HG03442 (cell line): ENCODE measurements at regions not wholly inside any gene's neighbourhood (a gene's known extent, or its start where the extent isn't known, plus 50 kb on each side); places are given as distances from the start of the nearest gene placed in this dataset.

Experiments
- ATAC-seq: cut with Tn5 transposase; IDR thresholded peaks from one replicate; pipeline ENCODE4 v1.9.1; 2021; ENCODE audit warnings: mild to moderate bottlenecking, moderate library complexity; ENCODE audit not compliant: unreplicated experiment

- no peak for ATAC-seq
Observed at GRCh38 chr16:47973552-47973951, 182.2 kb downstream of the ABCC12 start.

DNA sequence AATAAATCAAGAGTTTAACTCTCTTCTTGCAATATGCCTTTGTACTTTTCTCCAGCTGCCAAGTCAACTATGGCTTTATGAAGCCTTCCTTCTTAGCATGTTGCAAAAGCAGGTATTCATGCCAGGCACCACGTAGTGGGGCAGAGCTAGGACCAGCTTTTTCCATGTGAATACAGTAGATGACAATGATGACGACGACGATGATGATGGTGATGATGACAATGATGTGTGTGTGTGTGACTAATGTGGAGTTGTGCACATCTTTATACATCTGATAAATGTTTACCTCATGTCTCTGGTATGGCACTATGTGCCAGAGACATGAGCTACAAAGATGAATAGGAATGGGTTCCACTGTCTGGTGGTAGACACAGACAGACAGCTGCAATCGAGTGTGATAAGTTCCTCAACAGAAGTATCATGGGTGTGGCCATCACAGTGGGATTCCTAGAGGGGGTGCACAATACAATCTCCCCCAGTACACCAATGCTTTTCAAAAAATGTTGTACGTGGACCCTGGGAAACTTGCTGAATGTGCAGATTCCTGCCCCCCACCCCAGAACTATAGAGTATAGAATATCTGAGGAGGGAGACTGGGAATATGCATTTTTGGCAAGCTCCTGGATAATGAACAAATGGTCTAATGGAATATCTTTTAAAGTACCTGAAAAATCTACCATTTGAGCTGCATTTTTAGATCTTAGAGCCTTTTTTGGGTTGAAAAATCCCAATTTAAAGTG lies 183.4 kb downstream of the ABCC12 start:
- no peak for ATAC-seq

GRCh38 chr16:47971225-47971624 lies 184.6 kb downstream of the ABCC12 start:
- no peak for ATAC-seq

GRCh38 chr16:47970291-47970931 lies 185.4 kb downstream of the ABCC12 start:
- no peak for ATAC-seq

DNA sequence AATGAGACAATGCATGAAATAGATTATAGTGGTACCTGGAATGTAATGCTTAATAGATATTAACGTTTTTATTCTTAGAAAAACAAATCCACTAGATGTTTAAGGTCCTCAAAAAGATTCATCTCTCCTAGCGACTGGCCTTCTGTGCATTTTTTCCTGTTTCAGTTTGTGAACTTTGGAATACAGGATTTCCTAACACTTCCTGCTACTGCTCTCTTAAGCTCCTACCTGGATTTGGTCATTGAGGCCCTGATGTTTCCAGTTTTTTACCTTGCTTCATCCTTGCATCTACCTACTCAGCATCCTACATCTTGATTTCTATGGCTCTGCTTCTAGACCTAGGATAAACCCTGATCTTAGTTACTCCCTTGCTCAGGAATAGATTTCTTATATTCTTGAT lies 188.4 kb downstream of the ABCC12 start:
- ATAC-seq, result no peak

GRCh38 chr16:47966325-47966724 lies 189.5 kb downstream of the ABCC12 start:
- ATAC-seq, result no peak

GRCh38 chr16:47965439-47965838 lies 190.4 kb downstream of the ABCC12 start:
- ATAC-seq, result no peak

DNA sequence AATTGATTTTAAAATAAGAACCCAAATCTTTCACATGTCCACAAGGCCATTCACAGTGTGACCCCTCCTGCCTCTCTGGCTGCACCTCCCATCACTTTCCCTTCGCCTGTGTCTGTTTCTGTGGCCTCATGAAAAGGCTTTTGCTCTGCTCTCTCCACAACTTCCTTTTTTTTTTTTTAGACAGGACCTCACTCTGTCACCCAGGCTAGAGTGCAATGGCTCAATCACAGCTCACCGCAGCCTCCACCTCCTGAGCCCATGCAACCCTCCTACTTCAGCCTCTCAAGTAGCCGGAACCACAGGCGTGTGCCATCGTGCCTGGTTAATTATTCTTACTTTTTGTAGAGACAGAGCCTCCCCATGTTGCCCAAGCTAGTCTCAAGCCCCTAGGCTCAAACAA lies 197.1 kb downstream of the ABCC12 start:
- ATAC-seq, result no peak

GRCh38 chr16:47956916-47957315 lies 198.9 kb downstream of the ABCC12 start:
- ATAC-seq, result no peak

DNA sequence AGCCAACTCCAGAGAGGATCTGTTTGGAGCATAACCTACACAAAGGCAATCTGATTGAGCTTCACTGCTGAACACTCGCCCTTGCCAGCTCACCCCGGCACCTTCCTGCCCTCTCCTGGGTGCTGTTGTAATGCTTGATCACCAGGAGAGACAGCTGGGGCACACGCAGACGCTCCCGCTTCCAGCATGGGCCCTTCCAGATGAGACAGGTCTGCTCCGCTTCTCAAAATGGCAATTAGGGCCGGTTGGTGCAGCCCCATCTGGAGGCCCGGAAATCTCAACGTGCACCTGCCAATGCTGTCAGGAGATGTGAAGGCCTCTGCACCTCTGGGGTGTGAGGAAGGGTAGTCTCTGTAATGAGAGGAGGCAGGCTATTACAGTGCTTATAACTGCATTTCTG lies 206.1 kb downstream of the ABCC12 start:
- ATAC-seq, result no peak

DNA sequence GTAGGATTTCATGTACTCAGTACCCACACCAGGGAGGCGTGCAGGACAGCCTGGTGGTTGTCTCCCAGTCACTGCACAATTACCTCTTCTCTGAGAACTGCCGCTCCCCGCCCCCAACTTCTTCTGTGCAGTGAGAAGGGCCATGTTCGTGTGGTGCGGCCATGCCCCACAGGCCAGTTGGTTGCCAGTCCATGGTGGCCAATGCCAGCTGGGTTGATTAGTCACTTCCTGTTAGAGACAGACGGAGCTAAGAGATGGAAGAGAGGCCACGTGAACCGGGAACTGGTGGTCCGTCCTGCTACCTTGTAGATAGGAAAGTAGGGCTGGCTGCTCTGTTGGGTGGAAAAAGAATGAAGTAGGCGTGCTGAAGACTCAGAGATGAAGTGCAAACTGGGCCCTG lies 206.5 kb downstream of the ABCC12 start:
- no peak for ATAC-seq

GRCh38 chr16:47947723-47948122 lies 208.1 kb downstream of the ABCC12 start:
- ATAC-seq, result no peak

DNA sequence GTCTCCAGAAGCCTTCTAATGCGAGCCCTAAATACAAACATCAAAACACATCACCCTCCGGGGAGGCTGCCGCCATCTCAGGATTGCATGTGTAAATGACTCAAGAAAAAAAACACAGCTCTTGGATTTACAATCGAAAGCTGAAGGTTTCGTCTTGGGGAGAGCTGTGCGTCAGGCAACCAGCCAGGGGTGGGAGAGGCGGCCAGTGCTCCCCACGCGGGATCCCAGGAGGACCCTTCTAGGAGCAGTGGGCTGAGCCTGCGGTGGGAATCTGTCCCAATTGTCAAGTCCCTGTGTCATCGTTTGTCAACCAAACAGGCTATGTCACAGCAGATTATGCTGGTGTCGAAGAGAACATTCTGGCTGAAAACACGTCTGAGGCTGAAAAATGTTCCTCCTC lies 209.7 kb downstream of the ABCC12 start:
- ATAC-seq, result no peak

GRCh38 chr16:47944589-47944988 lies 211.2 kb downstream of the ABCC12 start:
- ATAC-seq, result no peak

GRCh38 chr16:47943235-47943634 lies 212.6 kb downstream of the ABCC12 start:
- no peak for ATAC-seq

- no peak for ATAC-seq
Observed at GRCh38 chr16:47940466-47940865, 215.3 kb downstream of the ABCC12 start.

DNA sequence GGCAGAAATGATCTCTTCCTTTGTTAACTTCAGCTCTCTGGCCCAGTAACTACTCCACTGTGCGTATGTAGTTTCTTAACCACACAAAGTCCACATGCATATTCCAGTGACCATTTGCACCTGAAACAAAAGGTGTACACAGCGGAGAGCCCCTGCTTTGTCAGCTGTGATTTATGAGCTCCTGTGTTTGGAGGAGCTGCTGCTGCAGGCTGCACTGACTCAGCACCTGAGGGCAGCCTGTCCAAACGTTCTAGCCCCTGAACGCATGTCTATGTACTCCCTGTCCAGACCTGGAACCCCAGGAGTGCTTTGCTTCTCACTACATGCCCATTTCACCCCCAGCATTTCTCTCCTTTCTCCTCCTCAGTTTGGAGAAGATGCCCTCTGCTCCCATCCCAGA lies 216.1 kb downstream of the ABCC12 start:
- no peak for ATAC-seq

- ATAC-seq, result no peak
Observed at GRCh38 chr16:47938272-47938671, 217.5 kb downstream of the ABCC12 start.

GRCh38 chr16:47928008-47928407 lies 227.8 kb downstream of the ABCC12 start:
- no peak for ATAC-seq

GRCh38 chr16:47927330-47927729 lies 228.5 kb downstream of the ABCC12 start:
- no peak for ATAC-seq

DNA sequence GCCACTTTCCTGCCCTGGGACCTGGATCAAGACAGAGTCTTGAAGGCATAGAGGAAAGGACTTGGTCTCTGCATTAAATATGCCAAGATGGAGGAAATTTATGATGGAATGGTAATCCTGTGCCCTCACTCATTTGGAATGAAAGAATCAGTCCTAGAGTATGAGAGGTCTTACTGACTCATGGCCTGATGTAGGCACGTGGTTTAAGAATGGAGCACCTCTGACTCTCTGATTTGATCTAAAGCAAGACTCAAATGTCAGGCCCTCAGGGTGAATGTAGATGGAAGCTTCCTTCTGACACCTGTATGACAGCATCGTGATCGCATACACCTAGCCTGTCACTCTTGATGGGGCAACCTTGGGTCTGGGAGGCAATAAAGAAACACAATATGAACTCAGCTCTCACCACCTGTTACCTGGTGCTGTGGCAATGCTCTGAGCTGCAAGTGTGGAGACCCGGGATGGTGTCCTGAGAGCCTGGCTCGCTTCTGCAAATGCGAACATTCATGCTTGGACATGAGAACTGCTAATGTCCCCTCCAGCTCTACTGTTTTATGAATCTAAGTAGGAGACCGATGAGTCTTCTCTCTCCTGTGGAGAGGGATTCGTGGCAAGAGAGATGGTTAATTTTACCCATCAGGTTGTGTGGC lies 229.9 kb downstream of the ABCC12 start:
- ATAC-seq, result no peak

- ATAC-seq, result no peak
Observed at GRCh38 chr16:47924950-47925349, 230.8 kb downstream of the ABCC12 start.
